WI38 (cell line): ENCODE measurements at regions not wholly inside any gene's neighbourhood (a gene's known extent, or its start where the extent isn't known, plus 50 kb on each side); places are given as distances from the start of the nearest gene placed in this dataset.

Experiments used
- H3K4me3 ChIP-seq: 2 replicates; pipeline ENCODE4 v1.5.1; 2011; ENCODE audit warnings: low read depth, mild to moderate bottlenecking, control low read depth, low read length
- TF ChIP-seq, protein P1 (sequence below): IDR thresholded peaks from 2 replicates; pipeline ENCODE4 v1.5.1; 2012; ENCODE audit warnings: low read depth, mild to moderate bottlenecking, control low read depth, low read length

DNA sequence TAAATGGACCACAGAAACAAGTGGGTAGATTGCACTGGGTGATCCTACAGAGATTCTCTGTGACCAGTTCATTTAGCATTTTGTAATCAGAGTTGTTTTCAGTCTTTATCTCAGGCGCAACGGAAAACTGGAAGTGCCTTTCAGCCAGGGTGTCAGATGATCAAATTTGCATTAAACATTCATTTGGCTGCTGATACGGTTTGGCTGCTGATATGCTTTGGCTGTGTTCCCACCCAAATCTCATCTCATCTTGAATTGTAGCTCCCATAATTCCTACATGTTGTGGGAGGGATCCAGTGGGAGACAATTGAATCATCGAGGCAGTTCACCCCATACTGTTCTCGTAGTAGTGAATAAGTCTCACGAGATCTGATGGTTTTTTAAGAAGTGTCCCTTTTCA is 1396.1 kb upstream of the TMEFF2 start:
- no peak overlapping the region for H3K4me3 ChIP-seq
- TF ChIP-seq, protein P1, sequence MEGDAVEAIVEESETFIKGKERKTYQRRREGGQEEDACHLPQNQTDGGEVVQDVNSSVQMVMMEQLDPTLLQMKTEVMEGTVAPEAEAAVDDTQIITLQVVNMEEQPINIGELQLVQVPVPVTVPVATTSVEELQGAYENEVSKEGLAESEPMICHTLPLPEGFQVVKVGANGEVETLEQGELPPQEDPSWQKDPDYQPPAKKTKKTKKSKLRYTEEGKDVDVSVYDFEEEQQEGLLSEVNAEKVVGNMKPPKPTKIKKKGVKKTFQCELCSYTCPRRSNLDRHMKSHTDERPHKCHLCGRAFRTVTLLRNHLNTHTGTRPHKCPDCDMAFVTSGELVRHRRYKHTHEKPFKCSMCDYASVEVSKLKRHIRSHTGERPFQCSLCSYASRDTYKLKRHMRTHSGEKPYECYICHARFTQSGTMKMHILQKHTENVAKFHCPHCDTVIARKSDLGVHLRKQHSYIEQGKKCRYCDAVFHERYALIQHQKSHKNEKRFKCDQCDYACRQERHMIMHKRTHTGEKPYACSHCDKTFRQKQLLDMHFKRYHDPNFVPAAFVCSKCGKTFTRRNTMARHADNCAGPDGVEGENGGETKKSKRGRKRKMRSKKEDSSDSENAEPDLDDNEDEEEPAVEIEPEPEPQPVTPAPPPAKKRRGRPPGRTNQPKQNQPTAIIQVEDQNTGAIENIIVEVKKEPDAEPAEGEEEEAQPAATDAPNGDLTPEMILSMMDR: no peak

DNA sequence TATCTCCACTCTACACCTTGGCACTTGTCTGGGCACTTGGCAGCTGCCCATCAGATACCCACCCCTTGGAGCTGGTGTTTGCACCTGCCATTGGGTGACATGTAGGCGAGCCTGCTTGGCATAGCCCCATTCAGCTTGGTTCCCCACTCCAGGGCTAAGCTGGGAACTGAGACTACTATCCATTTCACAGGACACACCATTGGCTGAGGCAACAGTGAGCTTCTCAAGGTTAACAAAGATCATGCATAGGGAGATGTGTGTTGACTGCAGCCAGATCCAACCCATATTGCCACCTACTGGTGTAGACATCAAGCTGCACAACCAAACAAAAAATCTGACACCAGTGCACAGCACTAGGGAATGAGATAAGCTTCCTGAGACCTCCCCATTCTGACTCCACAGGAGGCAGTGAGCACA is 1389.8 kb upstream of the TMEFF2 start:
- H3K4me3 ChIP-seq: no peak overlapping the region
- TF ChIP-seq, protein P1: peak; percentile 33; the same call in 1 of the 2 replicates

DNA sequence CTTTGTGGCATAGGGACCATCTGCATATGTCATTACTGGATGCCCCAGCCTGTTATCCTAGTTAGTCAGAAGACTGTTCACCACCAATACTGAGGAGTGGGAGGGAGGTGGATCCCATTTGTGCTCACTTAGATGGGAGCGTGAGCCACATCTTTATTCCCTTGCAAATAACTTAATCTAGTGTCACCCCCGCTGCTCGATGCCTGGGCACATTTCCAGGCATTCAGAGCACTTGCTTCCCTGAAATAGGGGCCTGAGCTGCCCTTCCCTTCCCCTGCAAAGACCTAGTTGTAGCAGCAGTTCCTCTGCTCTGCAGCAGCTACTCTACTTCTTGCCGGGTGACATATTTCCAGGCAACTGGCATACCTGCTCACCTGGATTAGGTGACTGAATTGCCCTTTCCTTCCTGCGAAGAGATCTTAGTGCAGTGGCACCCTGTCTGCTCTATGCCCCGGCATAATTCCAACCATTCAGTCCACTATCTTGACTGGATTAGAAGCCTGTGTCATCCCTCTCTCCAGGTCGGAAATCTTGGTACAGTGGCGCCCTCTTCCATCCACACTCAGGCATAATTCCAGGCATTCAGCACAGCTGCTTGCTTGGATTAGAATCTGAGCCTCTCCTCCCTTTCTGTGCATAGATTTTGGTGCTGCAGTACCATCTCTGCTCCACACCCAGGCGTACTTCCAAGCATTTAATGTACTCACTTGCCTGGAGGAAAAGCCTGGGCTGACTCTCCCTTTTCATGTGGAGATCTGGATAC is 1389.1 kb upstream of the TMEFF2 start:
- no peak overlapping the region for H3K4me3 ChIP-seq
- TF ChIP-seq, protein P1: no peak

DNA sequence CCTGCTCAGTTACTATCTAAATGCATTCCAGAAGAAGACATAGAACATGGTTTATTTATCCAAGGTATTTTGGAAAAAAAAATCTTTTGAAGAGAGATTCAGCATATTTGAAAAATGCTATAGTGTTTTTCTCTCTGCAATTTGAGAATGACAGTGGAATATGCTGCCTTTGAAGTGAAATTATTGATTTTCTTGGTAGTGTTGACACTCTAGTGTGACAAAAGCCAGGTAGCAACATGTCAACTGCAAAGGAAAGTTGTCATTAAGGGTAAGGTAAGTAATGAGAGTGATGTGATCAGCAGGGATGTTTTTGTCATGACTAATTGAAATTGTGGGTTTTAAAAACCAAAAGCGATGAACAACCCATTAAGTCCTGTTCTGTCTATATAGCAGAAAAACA is 1387.1 kb upstream of the TMEFF2 start:
- TF ChIP-seq, protein P1: no peak
- no peak overlapping the region for H3K4me3 ChIP-seq

DNA sequence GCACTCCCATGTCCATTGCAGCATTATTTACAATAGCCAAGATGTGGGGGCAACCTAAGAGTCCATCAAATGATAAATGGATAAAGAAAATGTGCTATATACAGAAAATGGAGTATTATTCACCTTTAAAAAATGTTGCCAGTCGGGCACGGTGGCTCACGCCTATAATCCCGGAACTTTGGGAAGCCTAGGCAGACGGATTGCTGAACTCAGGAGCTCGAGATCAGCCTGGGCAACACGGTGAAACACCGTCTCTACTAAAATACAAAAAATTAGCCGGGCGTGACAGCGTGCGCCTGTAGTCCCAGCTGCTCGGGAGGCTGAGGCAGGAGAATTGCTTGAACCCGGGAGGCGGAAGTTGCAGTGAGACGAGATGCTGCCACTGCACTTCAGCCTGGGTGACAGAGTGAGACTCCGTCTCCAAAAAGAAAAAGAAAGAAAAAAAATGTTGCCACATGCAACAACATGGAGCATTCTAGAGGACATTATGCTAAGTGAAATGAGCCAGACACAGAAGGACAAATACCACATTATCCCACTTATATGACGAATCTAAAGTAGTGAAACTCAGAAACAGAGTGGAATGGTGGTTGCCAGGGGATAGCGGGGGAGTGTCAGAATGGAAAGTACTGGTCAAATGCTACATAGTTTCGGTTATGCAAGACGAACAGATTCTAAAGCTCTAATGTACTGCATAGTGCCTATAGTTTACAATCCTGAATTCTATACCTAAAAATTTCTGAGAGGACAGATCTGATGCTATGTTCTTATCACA is 1385.6 kb upstream of the TMEFF2 start:
- H3K4me3 ChIP-seq: no peak overlapping the region
- TF ChIP-seq, protein P1: no peak

DNA sequence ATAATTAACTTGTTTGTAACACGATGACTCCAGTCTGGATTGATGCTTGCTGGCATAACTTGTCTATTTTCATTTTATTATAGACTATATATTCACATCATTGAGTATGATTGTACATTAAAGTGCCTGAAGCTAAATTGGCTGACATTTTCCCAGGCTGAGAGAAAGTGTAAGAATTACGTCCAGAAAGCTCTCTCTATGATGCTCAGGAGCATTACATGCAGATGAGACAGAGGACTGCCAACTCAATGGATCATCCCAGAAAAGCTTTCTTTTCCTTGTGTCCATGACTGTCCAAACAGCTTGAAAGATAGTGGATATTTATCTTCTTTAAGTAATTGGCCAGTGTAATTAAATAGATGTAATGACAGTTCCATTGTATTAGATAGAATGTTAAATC is 1372.2 kb upstream of the TMEFF2 start:
- H3K4me3 ChIP-seq: no peak overlapping the region
- TF ChIP-seq, protein P1: no peak

DNA sequence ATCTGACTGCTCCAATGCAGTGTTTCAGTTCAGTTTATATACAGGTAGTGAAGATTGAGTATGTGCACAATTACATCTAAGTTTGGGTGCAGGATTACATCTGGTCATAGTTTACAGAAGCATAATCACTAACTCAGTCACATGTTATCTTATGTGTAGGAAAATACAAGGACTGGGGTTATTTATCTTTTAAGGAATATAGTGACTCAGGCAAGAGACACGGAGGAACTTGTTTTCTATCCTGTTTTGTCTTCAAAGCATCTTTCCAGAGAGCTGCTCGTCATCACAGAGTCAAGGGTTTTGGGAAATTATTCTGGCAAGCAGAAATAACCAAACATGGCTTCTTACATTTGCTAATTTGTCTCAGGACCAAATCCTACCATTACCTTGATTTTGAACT is 1371.5 kb upstream of the TMEFF2 start:
- no peak overlapping the region for H3K4me3 ChIP-seq
- TF ChIP-seq, protein P1: no peak
